ENCODE measurements at regions not wholly inside any gene's neighbourhood (a gene's known extent, or its start where the extent isn't known, plus 50 kb on each side); places are given as distances from the start of the nearest gene placed in this dataset.

DNA sequence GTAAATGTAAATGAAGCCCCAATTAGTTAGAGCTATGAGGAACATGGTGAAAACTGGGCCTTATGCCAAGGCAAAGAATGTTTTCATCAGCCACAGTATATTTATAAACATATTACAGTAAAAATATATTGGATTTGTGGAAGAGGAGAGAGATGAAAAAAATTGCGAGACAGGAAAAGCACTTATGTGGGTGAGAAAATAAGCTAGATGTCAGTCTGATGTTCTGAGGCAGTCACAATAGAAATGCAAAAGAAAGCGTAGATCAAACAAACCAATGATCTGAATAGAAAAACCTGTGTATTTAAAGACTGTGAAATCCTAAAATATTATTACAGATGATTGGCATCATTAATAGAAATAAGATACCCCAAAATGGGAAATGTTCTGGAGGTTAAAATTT lies 1332.5 kb downstream of the SLITRK5 start:
- TF ChIP-seq GATA2 (IDR thresholded peaks at IDR 0.05; ENCODE audit: low read depth, low read length) (no peak), GATA3 (IDR thresholded peaks at IDR 0.05; ENCODE audit: low read depth, low read length) (no peak)

Data from SH-SY5Y (cell line).